Kidney (tissue), 13 donors: ENCODE measurements at regions not wholly inside any gene's neighbourhood (a gene's known extent, or its start where the extent isn't known, plus 50 kb on each side); places are given as distances from the start of the nearest gene placed in this dataset.

Experiments
- DNase-seq, 5 donors: peaks; one replicate each; pipeline ENCODE4 v3.0.0-alpha.2; 2013 to 2020
- FAIRE-seq: peaks from 2 replicates; lab custom pipeline; 2012; peaks lifted over from hg19 to GRCh38; lab: Jason Lieb, UNC
- H3K27ac ChIP-seq, 2 donors: one replicate each; pipeline ENCODE4 v1.7.0; 2013; ENCODE audit warnings: low read depth in 2 of 2, low read length in 2 of 2, inconsistent platforms in 1 of 2
- H3K27me3 ChIP-seq: one replicate; pipeline ENCODE4 v1.7.1; 2013; ENCODE audit warnings: low read length, inconsistent platforms; ENCODE audit not compliant: control insufficient read depth, insufficient read depth
- H3K36me3 ChIP-seq, 3 donors: one replicate each; pipeline versions ENCODE4 v1.7.0 to v1.7.1; 2013; ENCODE audit warnings: low read length in 3 of 3, control low read depth in 1 of 3, inconsistent platforms in 1 of 3; ENCODE audit not compliant: insufficient read depth in 3 of 3, control insufficient read depth in 2 of 3
- H3K4me1 ChIP-seq, 3 donors: one replicate each; pipeline versions ENCODE4 v1.7.0 to v1.7.1; 2013; ENCODE audit warnings: low read length in 3 of 3, inconsistent platforms in 1 of 3, low read depth in 1 of 3; ENCODE audit not compliant: control insufficient read depth in 2 of 3, insufficient read depth in 2 of 3
- H3K4me3 ChIP-seq, 3 donors: one replicate each; pipeline versions ENCODE4 v1.7.0 to v1.8.1; 2013; ENCODE audit warnings: low read length in 3 of 3, control low read depth in 1 of 3, inconsistent platforms in 1 of 3
- H3K9ac ChIP-seq, 3 donors: one replicate each; pipeline versions ENCODE4 v1.7.0 to v1.7.1; 2013; ENCODE audit warnings: low read length in 3 of 3, control low read depth in 1 of 3, inconsistent platforms in 1 of 3
- H3K9me3 ChIP-seq, 3 donors: one replicate each; pipeline versions ENCODE4 v1.7.0 to v1.7.1; 2013; ENCODE audit warnings: low read length in 3 of 3, control low read depth in 1 of 3, inconsistent platforms in 1 of 3; ENCODE audit not compliant: control insufficient read depth in 2 of 3, insufficient read depth in 1 of 3
- CTCF ChIP-seq: IDR thresholded peaks from 3 replicates; pipeline ENCODE4 v1.5.1; 2012; ENCODE audit warnings: mild to moderate bottlenecking, moderate library complexity, borderline replicate concordance; ENCODE audit not compliant: insufficient read depth; ENCODE audit errors: extremely low read depth
- intact Hi-C: fragments of 100-400 bp; cut with DNase I; formaldehyde crosslinking; loops from one replicate; pipeline ENCODE4 v1.11.1; 2022
- donor health status: control.
- donor health status: control.
- donor health status: control.
- donor health status: control.
- donor health status: control.
- donor health status: DM: yes; HTN: yes; CAD: no.
- donor health status: Normal renal cell carcinoma (clear cell type).

- no peak for TF ChIP-seq CTCF
- no peak overlapping the region for H3K27ac ChIP-seq
- H3K9me3 ChIP-seq = no peaks in the 10 kb centered on the region
- H3K27me3 ChIP-seq = no peaks in the 10 kb centered on the region
- H3K9ac ChIP-seq = no peak overlapping the region
- peak in 3 of 5 donors; percentile 18 to 86 (median 79) for DNase-seq
- no peak overlapping the region for H3K4me3 ChIP-seq
- FAIRE-seq = no peak
- intact Hi-C loops = no loop called here
- no peaks in the 10 kb centered on the region for H3K36me3 ChIP-seq
- H3K4me1 ChIP-seq = no peaks in the 10 kb centered on the region
Measured at GRCh38 chr5:96483878-96484277, 50.8 kb upstream of the PCSK1 start.

GRCh38 chr5:96487859-96488258 lies 54.8 kb upstream of the PCSK1 start:
- H3K9ac ChIP-seq = no peak overlapping the region
- DNase-seq = no peak
- H3K27me3 ChIP-seq = no peaks in the 10 kb centered on the region
- H3K27ac ChIP-seq = no peak overlapping the region
- no peak for FAIRE-seq
- intact Hi-C loops = no loop called here
- H3K4me3 ChIP-seq = no peak overlapping the region
- no peaks in the 10 kb centered on the region for H3K9me3 ChIP-seq
- no peaks in the 10 kb centered on the region for H3K4me1 ChIP-seq
- TF ChIP-seq CTCF = no peak
- no peaks in the 10 kb centered on the region for H3K36me3 ChIP-seq

DNA sequence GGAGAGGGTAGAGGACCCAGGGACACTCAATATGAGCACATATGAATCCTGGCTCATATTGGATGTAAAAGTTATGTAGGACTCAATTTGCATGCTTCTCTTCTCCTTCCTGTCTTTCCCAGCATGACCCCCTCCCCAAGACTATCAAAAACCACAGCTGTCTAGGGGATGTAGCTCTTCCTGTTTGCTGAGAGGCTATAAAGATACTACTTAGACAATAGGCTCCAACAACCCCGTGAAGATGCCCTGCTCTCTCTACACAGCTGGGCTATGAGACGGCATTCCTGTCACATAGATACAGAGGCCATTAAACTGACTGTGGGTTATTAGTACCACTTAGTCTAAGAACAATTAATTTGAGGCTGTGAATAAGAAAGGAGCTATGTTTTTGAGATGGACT lies 56.5 kb upstream of the PCSK1 start:
- H3K9ac ChIP-seq = no peak overlapping the region
- no peak for TF ChIP-seq CTCF
- no peaks in the 10 kb centered on the region for H3K27me3 ChIP-seq
- DNase-seq = no peak
- no peaks in the 10 kb centered on the region for H3K36me3 ChIP-seq
- no peaks in the 10 kb centered on the region for H3K9me3 ChIP-seq
- no peaks in the 10 kb centered on the region for H3K4me1 ChIP-seq
- intact Hi-C loops = no loop called here
- FAIRE-seq = no peak
- no peak overlapping the region for H3K4me3 ChIP-seq
- H3K27ac ChIP-seq = no peak overlapping the region

DNA sequence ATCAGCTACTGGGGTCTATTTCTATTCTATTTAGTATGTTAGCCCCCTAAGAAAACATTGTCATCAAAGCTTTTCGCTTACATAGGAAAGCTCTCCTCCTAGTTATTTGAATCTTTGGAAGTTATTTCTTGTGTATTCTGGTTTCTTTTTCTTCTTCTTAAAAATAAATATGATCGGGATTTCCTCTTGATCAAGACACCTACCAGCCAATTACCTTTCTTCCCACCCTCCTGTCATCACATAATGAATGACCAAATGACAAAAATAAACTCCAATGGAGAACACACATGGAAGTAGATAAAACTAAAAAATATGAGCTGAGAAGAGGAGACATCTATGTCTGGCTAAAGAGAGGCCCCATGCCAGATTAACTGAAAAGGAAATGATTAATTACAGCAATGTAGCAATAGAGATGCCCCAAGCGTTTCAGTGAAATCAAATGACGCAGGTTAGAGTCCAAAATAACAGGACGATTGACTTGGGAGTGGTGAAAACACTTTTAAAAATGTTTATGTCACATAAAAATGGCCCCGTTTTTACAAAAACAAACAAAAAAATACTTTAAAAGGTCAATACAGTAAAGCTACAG lies 59.5 kb upstream of the PCSK1 start:
- no peak for DNase-seq
- no peak overlapping the region for H3K27ac ChIP-seq
- no peak overlapping the region for H3K9ac ChIP-seq
- FAIRE-seq = no peak
- no peaks in the 10 kb centered on the region for H3K4me1 ChIP-seq
- TF ChIP-seq CTCF = no peak
- peaks cover 0 to 4% (median 0%) of the 10 kb centered on the region in 3 donors for H3K9me3 ChIP-seq
- no peak overlapping the region for H3K4me3 ChIP-seq
- intact Hi-C loops = no loop called here
- no peaks in the 10 kb centered on the region for H3K36me3 ChIP-seq
- no peaks in the 10 kb centered on the region for H3K27me3 ChIP-seq
